ENCODE measurements at regions not wholly inside any gene's neighbourhood (a gene's known extent, or its start where the extent isn't known, plus 50 kb on each side); places are given as distances from the start of the nearest gene placed in this dataset.

DNA sequence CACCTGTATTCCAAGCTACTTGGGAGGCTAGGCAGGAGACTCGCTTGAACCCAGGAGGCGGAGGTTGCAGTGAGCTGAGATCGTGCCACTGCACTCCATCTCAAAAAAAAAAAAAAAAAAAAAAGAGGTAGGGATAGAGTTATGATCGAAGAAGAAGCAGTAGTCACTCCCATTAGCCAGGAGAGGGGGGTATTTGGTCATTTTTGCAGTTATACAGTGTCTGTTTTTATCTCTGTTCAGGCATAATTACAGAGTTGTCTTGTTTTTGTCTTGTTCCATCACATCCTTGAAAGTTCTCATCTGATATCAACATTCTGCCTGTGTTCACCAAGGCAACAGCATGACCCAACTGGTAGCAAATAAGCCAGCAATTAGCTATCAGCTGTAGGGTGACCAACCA is 98.5 kb upstream of the TMPO start:
- Histone ChIP-seq H3K27me3 (ENCODE audit: control insufficient read depth in 2 of 2, insufficient read depth in 2 of 2, low read length in 2 of 2) (no peaks in the 10 kb centered on the region), H3K4me1 (ENCODE audit: control insufficient read depth in 2 of 2, insufficient read depth in 2 of 2, low read length in 2 of 2) (no peaks in the 10 kb centered on the region), H3K9me3 (ENCODE audit: control insufficient read depth in 2 of 3, low read length in 3 of 3) (no peaks in the 10 kb centered on the region), H3K27ac (ENCODE audit: low read depth, low read length) (no peak overlapping the region), H3K36me3 (ENCODE audit: control insufficient read depth in 2 of 3, insufficient read depth in 3 of 3, low read length in 3 of 3) (no peaks in the 10 kb centered on the region), H3K4me3 (ENCODE audit: low read length) (no peak overlapping the region)
- ATAC-seq = peak; percentile 61
- ChIA-PET POLR2A (interaction anchor here (0.6 kb wide), 1 partner anchor 236 kb away, joined by 3 read pairs; no protein-coding TSS in a partner anchor), CTCF (no interaction called here)
- Mint-ChIP-seq H3K27me3 (peaks cover 0 to 19% (median 4%) of the 10 kb centered on the region in 5 donors), H3K4me1 (peaks cover 0 to 3% (median 0%) of the 10 kb centered on the region in 7 donors), H3K36me3 (no peaks in the 10 kb centered on the region), H3K27ac (no peak overlapping the region), H3K4me3 (no peak overlapping the region), H3K9me3 (no peaks in the 10 kb centered on the region)
- intact Hi-C loops (cut with micrococcal nuclease) = no loop called here
- DNase-seq = no peak

DNA sequence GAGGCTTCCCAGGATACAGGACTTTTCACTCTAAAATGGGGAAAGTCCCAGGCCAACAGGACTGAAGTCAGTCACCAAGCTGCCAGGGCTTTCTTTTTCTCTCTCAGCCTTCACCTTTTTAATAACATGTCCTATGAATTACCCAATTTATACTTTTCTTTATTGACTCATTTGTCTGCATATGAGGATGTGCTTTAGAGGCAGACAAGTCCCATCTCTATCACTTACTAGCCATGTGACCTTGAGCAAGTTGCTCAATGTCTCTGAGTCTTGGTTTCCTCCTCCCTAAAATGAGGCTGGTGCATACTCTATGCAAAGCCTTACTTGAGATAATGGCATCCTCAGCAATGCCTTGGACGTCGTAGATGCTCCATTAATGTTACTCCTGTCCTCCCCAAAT is 98.1 kb upstream of the TMPO start:
- Histone ChIP-seq H3K4me1 (ENCODE audit: control insufficient read depth in 2 of 2, insufficient read depth in 2 of 2, low read length in 2 of 2) (no peaks in the 10 kb centered on the region), H3K27me3 (ENCODE audit: control insufficient read depth in 2 of 2, insufficient read depth in 2 of 2, low read length in 2 of 2) (no peaks in the 10 kb centered on the region), H3K9me3 (ENCODE audit: control insufficient read depth in 2 of 3, low read length in 3 of 3) (no peaks in the 10 kb centered on the region), H3K27ac (ENCODE audit: low read depth, low read length) (no peak overlapping the region), H3K36me3 (ENCODE audit: control insufficient read depth in 2 of 3, insufficient read depth in 3 of 3, low read length in 3 of 3) (no peaks in the 10 kb centered on the region), H3K4me3 (ENCODE audit: low read length) (no peak overlapping the region)
- H3K4me1 Mint-ChIP-seq = peaks cover 0 to 3% (median 0%) of the 10 kb centered on the region in 7 donors
- H3K36me3 Mint-ChIP-seq = no peaks in the 10 kb centered on the region
- no peak overlapping the region for H3K27ac Mint-ChIP-seq
- intact Hi-C loops (cut with micrococcal nuclease) = no loop called here
- DNase-seq (no peak), ATAC-seq (peak; percentile 64)
- ChIA-PET POLR2A (interaction anchor here (0.6 kb wide), 1 partner anchor 235 kb away, joined by 3 read pairs; no protein-coding TSS in a partner anchor), CTCF (interaction anchor here (0.9 kb wide), 1 partner anchor 9 kb away, joined by 3 read pairs; no protein-coding TSS in a partner anchor)
- no peak overlapping the region for H3K4me3 Mint-ChIP-seq
- H3K9me3 Mint-ChIP-seq = no peaks in the 10 kb centered on the region
- peaks cover 0 to 16% (median 4%) of the 10 kb centered on the region in 5 donors for H3K27me3 Mint-ChIP-seq

- DNase-seq (no peak), ATAC-seq (no peak)
- POLR2A ChIA-PET = no interaction called here
- Mint-ChIP-seq H3K27ac (no peak overlapping the region), H3K4me3 (no peak overlapping the region), H3K27me3 (peaks cover 0 to 11% (median 4%) of the 10 kb centered on the region in 5 donors), H3K9me3 (no peaks in the 10 kb centered on the region), H3K36me3 (no peaks in the 10 kb centered on the region), H3K4me1 (peaks cover 0 to 3% (median 0%) of the 10 kb centered on the region in 7 donors)
- intact Hi-C loops (cut with micrococcal nuclease) = no loop called here
- CTCF ChIA-PET = interaction anchor here (0.6 kb wide), 1 partner anchor 151 kb away, joined by 4 read pairs; no protein-coding TSS in a partner anchor
- no peak overlapping the region for H3K27ac ChIP-seq (ENCODE audit: low read depth, low read length)
- H3K4me1 ChIP-seq (ENCODE audit: control insufficient read depth in 2 of 2, insufficient read depth in 2 of 2, low read length in 2 of 2) = no peaks in the 10 kb centered on the region
- H3K9me3 ChIP-seq (ENCODE audit: control insufficient read depth in 2 of 3, low read length in 3 of 3) = no peaks in the 10 kb centered on the region
- no peaks in the 10 kb centered on the region for H3K36me3 ChIP-seq (ENCODE audit: control insufficient read depth in 2 of 3, insufficient read depth in 3 of 3, low read length in 3 of 3)
- no peaks in the 10 kb centered on the region for H3K27me3 ChIP-seq (ENCODE audit: control insufficient read depth in 2 of 2, insufficient read depth in 2 of 2, low read length in 2 of 2)
- H3K4me3 ChIP-seq (ENCODE audit: low read length) = no peak overlapping the region
Measured at GRCh38 chr12:98418357-98419075, 96.9 kb upstream of the TMPO start.

- Histone ChIP-seq H3K4me1 (ENCODE audit: control insufficient read depth in 2 of 2, insufficient read depth in 2 of 2, low read length in 2 of 2) (no peaks in the 10 kb centered on the region), H3K27ac (ENCODE audit: low read depth, low read length) (no peak overlapping the region), H3K27me3 (ENCODE audit: control insufficient read depth in 2 of 2, insufficient read depth in 2 of 2, low read length in 2 of 2) (no peaks in the 10 kb centered on the region), H3K4me3 (ENCODE audit: low read length) (no peak overlapping the region), H3K36me3 (ENCODE audit: control insufficient read depth in 2 of 3, insufficient read depth in 3 of 3, low read length in 3 of 3) (no peaks in the 10 kb centered on the region), H3K9me3 (ENCODE audit: control insufficient read depth in 2 of 3, low read length in 3 of 3) (no peaks in the 10 kb centered on the region)
- intact Hi-C loops (cut with micrococcal nuclease) = no loop called here
- Mint-ChIP-seq H3K27ac (no peak overlapping the region), H3K4me1 (peaks cover 0 to 3% (median 0%) of the 10 kb centered on the region in 7 donors), H3K27me3 (peaks cover 0 to 11% (median 4%) of the 10 kb centered on the region in 5 donors), H3K4me3 (no peak overlapping the region), H3K36me3 (no peaks in the 10 kb centered on the region), H3K9me3 (no peaks in the 10 kb centered on the region)
- no peak for DNase-seq
- POLR2A ChIA-PET = no interaction called here
- no peak for ATAC-seq
- CTCF ChIA-PET = no interaction called here
Measured at GRCh38 chr12:98419081-98419794, 96.2 kb upstream of the TMPO start.

- ChIA-PET CTCF (no interaction called here), POLR2A (no interaction called here)
- H3K4me1 Mint-ChIP-seq = peaks cover 0 to 5% (median 3%) of the 10 kb centered on the region in 7 donors
- no peaks in the 10 kb centered on the region for H3K36me3 ChIP-seq (ENCODE audit: control insufficient read depth in 2 of 3, insufficient read depth in 3 of 3, low read length in 3 of 3)
- no peaks in the 10 kb centered on the region for H3K4me1 ChIP-seq (ENCODE audit: control insufficient read depth in 2 of 2, insufficient read depth in 2 of 2, low read length in 2 of 2)
- no peak overlapping the region for H3K4me3 ChIP-seq (ENCODE audit: low read length)
- H3K36me3 Mint-ChIP-seq = no peaks in the 10 kb centered on the region
- no peak overlapping the region for H3K27ac Mint-ChIP-seq
- no peak for DNase-seq
- H3K27me3 Mint-ChIP-seq = peaks cover 0 to 11% (median 0%) of the 10 kb centered on the region in 5 donors
- no peaks in the 10 kb centered on the region for H3K27me3 ChIP-seq (ENCODE audit: control insufficient read depth in 2 of 2, insufficient read depth in 2 of 2, low read length in 2 of 2)
- intact Hi-C loops (cut with micrococcal nuclease) = loop anchor here in 1 of 2 donors (5.0 kb wide), 1 partner anchor 112 kb away; no protein-coding TSS in a partner anchor
- no peak overlapping the region for H3K4me3 Mint-ChIP-seq
- no peak for ATAC-seq
- no peaks in the 10 kb centered on the region for H3K9me3 Mint-ChIP-seq
- H3K9me3 ChIP-seq (ENCODE audit: control insufficient read depth in 2 of 3, low read length in 3 of 3) = no peaks in the 10 kb centered on the region
- no peak overlapping the region for H3K27ac ChIP-seq (ENCODE audit: low read depth, low read length)
Measured at GRCh38 chr12:98419795-98420404, 95.5 kb upstream of the TMPO start.

GRCh38 chr12:98420461-98420860 is 94.9 kb upstream of the TMPO start:
- Mint-ChIP-seq H3K36me3 (no peaks in the 10 kb centered on the region), H3K4me3 (no peak overlapping the region), H3K27me3 (peaks cover 0 to 11% (median 0%) of the 10 kb centered on the region in 5 donors), H3K4me1 (peaks cover 0 to 6% (median 5%) of the 10 kb centered on the region in 7 donors), H3K9me3 (no peaks in the 10 kb centered on the region), H3K27ac (no peak overlapping the region)
- Histone ChIP-seq H3K27me3 (ENCODE audit: control insufficient read depth in 2 of 2, insufficient read depth in 2 of 2, low read length in 2 of 2) (no peaks in the 10 kb centered on the region), H3K9me3 (ENCODE audit: control insufficient read depth in 2 of 3, low read length in 3 of 3) (no peaks in the 10 kb centered on the region), H3K4me1 (ENCODE audit: control insufficient read depth in 2 of 2, insufficient read depth in 2 of 2, low read length in 2 of 2) (no peaks in the 10 kb centered on the region), H3K27ac (ENCODE audit: low read depth, low read length) (no peak overlapping the region), H3K36me3 (ENCODE audit: control insufficient read depth in 2 of 3, insufficient read depth in 3 of 3, low read length in 3 of 3) (no peaks in the 10 kb centered on the region), H3K4me3 (ENCODE audit: low read length) (no peak overlapping the region)
- intact Hi-C loops (cut with micrococcal nuclease) = loop anchor here in 1 of 2 donors (5.0 kb wide), 1 partner anchor 112 kb away; no protein-coding TSS in a partner anchor
- ChIA-PET CTCF (no interaction called here), POLR2A (no interaction called here)
- DNase-seq (no peak), ATAC-seq (no peak)
